HepG2 (cell line): ENCODE measurements at regions not wholly inside any gene's neighbourhood (a gene's known extent, or its start where the extent isn't known, plus 50 kb on each side); places are given as distances from the start of the nearest gene placed in this dataset.

ENCODE experiments used
- ATAC-seq: fragments of 200-7000 bp; cut with Tn5 transposase; 3 replicates; pipeline ENCODE4 v1.9.1; 2020; ENCODE audit warnings: mild to moderate bottlenecking, moderate library complexity
- BruUV-seq: library from RNA; stranded (reverse); fragments of 400-500 nt; replicated peaks from 2 replicates; lab custom pipeline; 2021; lab: Mats Ljungman, UMichigan
- CTCF ChIA-PET: fragments of 300-600 bp; formaldehyde crosslinking; extraction: SDS; loops from one replicate; lab custom pipeline; 2021; ENCODE audit warnings: low total read pairs, inconsistent platforms, low intra/inter-chr PET ratio; lab: Yijun Ruan, JAX
- POLR2A ChIA-PET: fragments of 350-600 bp; sonication (Branson Sonifier 250); formaldehyde crosslinking; loops from one replicate; lab custom pipeline; 2020; ENCODE audit warnings: antibody characterized with exemption, inconsistent platforms; lab: Yijun Ruan, JAX
- DNase-seq: peaks from one replicate; pipeline ENCODE4 v3.0.0-alpha.2; 2015; ENCODE audit warnings: low spot score
- FAIRE-seq: peaks from 3 replicates; lab custom pipeline; 2011; peaks lifted over from hg19 to GRCh38; lab: Jason Lieb, UNC
- H2AFZ ChIP-seq: one replicate; pipeline ENCODE4 v1.6.1; 2011; ENCODE audit warnings: low read length, inconsistent platforms
- H3K27ac ChIP-seq: fragments of 300-600 bp; 3 replicates; pipeline ENCODE4 v1.8.0; 2011; ENCODE audit warnings: mixed run types, mild to moderate bottlenecking, mixed read lengths, low read length, inconsistent platforms; ENCODE audit not compliant: insufficient read depth; ENCODE audit errors: extremely low read length
- H3K27me3 ChIP-seq, 2 experiments: fragments of 200-600 bp in 1 of 2; 2 replicates in 1 of 2; 3 replicates in 1 of 2; pipeline versions ENCODE4 v1.6.0 to v1.8.0; 2011; ENCODE audit warnings: low read length in 2 of 2, mild to moderate bottlenecking in 2 of 2, moderate library complexity in 2 of 2, inconsistent platforms in 1 of 2; ENCODE audit not compliant: insufficient read depth in 2 of 2, control insufficient read depth in 1 of 2
- H3K36me3 ChIP-seq, 2 experiments: fragments of 200-600 bp in 1 of 2; replicated peaks in 1 of 2; 2 replicates in 1 of 2; 3 replicates in 1 of 2; pipeline versions ENCODE4 v1.5.1 to v1.8.0; 2011; ENCODE audit warnings: low read length in 2 of 2, inconsistent platforms in 1 of 2; ENCODE audit not compliant: insufficient read depth in 2 of 2, control insufficient read depth in 1 of 2
- H3K4me1 ChIP-seq: 2 replicates; pipeline ENCODE4 v1.5.1; 2012; ENCODE audit warnings: low read length, inconsistent platforms; ENCODE audit not compliant: insufficient read depth
- H3K4me2 ChIP-seq: 2 replicates; pipeline ENCODE4 v1.6.0; 2011; ENCODE audit warnings: low read depth, low read length, inconsistent platforms
- H3K4me3 ChIP-seq, 3 experiments: fragments of 200-600 bp in 1 of 3; sonication (generic), shearing (Covaris generic) in 1 of 3; replicated peaks in 1 of 3; 2 replicates each; pipeline ENCODE4 v1.5.1; 2011 to 2016; ENCODE audit warnings: low read length in 3 of 3, inconsistent platforms in 2 of 3, low read depth in 2 of 3, mild to moderate bottlenecking in 2 of 3, control low read depth in 1 of 3, mixed read lengths in 1 of 3; ENCODE audit not compliant: insufficient read depth in 1 of 3
- H3K79me2 ChIP-seq: one replicate; pipeline ENCODE4 v1.6.1; 2011; ENCODE audit warnings: low read length, inconsistent platforms; ENCODE audit not compliant: insufficient read depth
- H3K9ac ChIP-seq: 2 replicates; pipeline ENCODE4 v1.6.0; 2011; ENCODE audit warnings: mild to moderate bottlenecking, low read depth, low read length, inconsistent platforms; ENCODE audit not compliant: insufficient read depth
- H3K9me3 ChIP-seq: 2 replicates; pipeline ENCODE4 v1.5.1; 2012; ENCODE audit warnings: mild to moderate bottlenecking, low read length
- H4K20me1 ChIP-seq: 2 replicates; pipeline ENCODE4 v1.6.0; 2011; ENCODE audit warnings: inconsistent platforms, mild to moderate bottlenecking, low read length, moderate library complexity; ENCODE audit not compliant: insufficient read depth
- CEBPB ChIP-seq: IDR thresholded peaks from 2 replicates; pipeline ENCODE4 v1.6.1; 2011; ENCODE audit warnings: low read depth, low read length, improper control_type of control experiment, borderline replicate concordance
- EEA1 ChIP-seq: sonication (generic); formaldehyde crosslinking; IDR thresholded peaks from 2 replicates; pipeline ENCODE4 v1.5.1; 2020; ENCODE audit warnings: mild to moderate bottlenecking, missing genetic modification reagents, borderline replicate concordance
- FOSL2 ChIP-seq: sonication (generic); formaldehyde crosslinking; IDR thresholded peaks from 2 replicates; pipeline ENCODE4 v1.4.0; 2020; ENCODE audit warnings: missing genetic modification reagents
- PITX1 ChIP-seq: sonication (generic); formaldehyde crosslinking; IDR thresholded peaks from 2 replicates; pipeline ENCODE4 v1.5.1; 2020; ENCODE audit warnings: mild to moderate bottlenecking, missing genetic modification reagents
- RNF2 ChIP-seq: fragments of 450-650 bp; conservative IDR thresholded peaks from 2 replicates; pipeline ENCODE4 v1.6.1; 2016; ENCODE audit warnings: low read depth
- TCF7L2 ChIP-seq: IDR thresholded peaks from 2 replicates; pipeline ENCODE4 v1.6.1; 2011; ENCODE audit warnings: mild to moderate bottlenecking, low read depth, low read length, moderate library complexity
- ZNF382 ChIP-seq: sonication (generic); formaldehyde crosslinking; IDR thresholded peaks from 2 replicates; pipeline ENCODE4 v1.5.0; 2020; ENCODE audit warnings: missing genetic modification reagents, mild to moderate bottlenecking, borderline replicate concordance
- ZNF468 ChIP-seq: sonication (generic); formaldehyde crosslinking; IDR thresholded peaks from 2 replicates; pipeline ENCODE4 v1.8.0; 2022; ENCODE audit warnings: mild to moderate bottlenecking, moderate library complexity, missing genetic modification reagents
- ZNF562 ChIP-seq: sonication (generic); formaldehyde crosslinking; IDR thresholded peaks from 2 replicates; pipeline ENCODE4 v1.8.0; 2022; ENCODE audit warnings: missing genetic modification reagents, borderline replicate concordance
- ZNF570 ChIP-seq: sonication (generic); formaldehyde crosslinking; IDR thresholded peaks from 2 replicates; pipeline ENCODE4 v1.4.0; 2020; ENCODE audit warnings: mild to moderate bottlenecking, missing genetic modification reagents, borderline replicate concordance
- ZNF598 ChIP-seq: sonication (generic); formaldehyde crosslinking; IDR thresholded peaks from 2 replicates; pipeline ENCODE4 v1.5.1; 2020; ENCODE audit warnings: mild to moderate bottlenecking, missing genetic modification reagents, borderline replicate concordance
- ZNF766 ChIP-seq: sonication (generic); formaldehyde crosslinking; IDR thresholded peaks from 2 replicates; pipeline ENCODE4 v1.5.0; 2020; ENCODE audit warnings: missing genetic modification reagents, borderline replicate concordance
- WGBS: methylation state at CpG from one replicate; pipeline ENCODE4 v1.1.6; 2017; ENCODE audit warnings: low lambda C conversion rate; 5-methylcytosine and 5-hydroxymethylcytosine counted together
- in situ Hi-C: cut with HindIII; loops from 2 replicates; pipeline ENCODE4 v1.10.0; 2017; ENCODE audit warnings: low pct_unique_long_range_greater_than_20kb; ENCODE audit not compliant: extremely low pct_ligation_motif_present
- intact Hi-C: fragments of 100-400 bp; cut with micrococcal nuclease; formaldehyde crosslinking; loops from one replicate; pipeline ENCODE4 v1.10.0; 2022; ENCODE audit not compliant: unreplicated experiment
- TF ChIP-seq, protein P1 (sequence below): sonication (generic); formaldehyde crosslinking; IDR thresholded peaks from 2 replicates; pipeline ENCODE4 v1.4.0; 2020; ENCODE audit warnings: missing genetic modification reagents
- TF ChIP-seq, protein P2 (sequence below): IDR thresholded peaks from 2 replicates; pipeline ENCODE4 v1.6.1; 2016; ENCODE audit warnings: missing biosample characterization, missing genetic modification reagents, low read depth
- TF ChIP-seq, protein P3 (sequence below): sonication (generic); formaldehyde crosslinking; IDR thresholded peaks from 2 replicates; pipeline ENCODE4 v1.8.0; 2022; ENCODE audit warnings: mild to moderate bottlenecking, missing genetic modification reagents

GRCh38 chr3:145678401-145678800 is 482.6 kb downstream of the PLOD2 start:
- Histone ChIP-seq H3K4me3 (no peak overlapping the region), H3K9me3 (no peaks in the 10 kb centered on the region), H3K9ac (no peak overlapping the region), H3K27me3 (no peaks in the 10 kb centered on the region; a peak in 1 of 5 replicates), H3K27ac (no peak overlapping the region), H3K79me2 (no peaks in the 10 kb centered on the region), H4K20me1 (no peaks in the 10 kb centered on the region), H3K4me2 (no peak overlapping the region), H2AFZ (no peak overlapping the region), H3K36me3 (no peaks in the 10 kb centered on the region), H3K4me1 (no peaks in the 10 kb centered on the region)
- intact Hi-C loops (no loop called here), in situ Hi-C loops (no loop called here)
- TF ChIP-seq FOSL2 (CRISPR knock-in tag) (peak; percentile 71), CEBPB (peak; percentile 32; the same call in 1 of the 2 replicates), ZNF598 (CRISPR knock-in tag) (no peak), ZNF570 (no peak)
- TF ChIP-seq, protein P1, sequence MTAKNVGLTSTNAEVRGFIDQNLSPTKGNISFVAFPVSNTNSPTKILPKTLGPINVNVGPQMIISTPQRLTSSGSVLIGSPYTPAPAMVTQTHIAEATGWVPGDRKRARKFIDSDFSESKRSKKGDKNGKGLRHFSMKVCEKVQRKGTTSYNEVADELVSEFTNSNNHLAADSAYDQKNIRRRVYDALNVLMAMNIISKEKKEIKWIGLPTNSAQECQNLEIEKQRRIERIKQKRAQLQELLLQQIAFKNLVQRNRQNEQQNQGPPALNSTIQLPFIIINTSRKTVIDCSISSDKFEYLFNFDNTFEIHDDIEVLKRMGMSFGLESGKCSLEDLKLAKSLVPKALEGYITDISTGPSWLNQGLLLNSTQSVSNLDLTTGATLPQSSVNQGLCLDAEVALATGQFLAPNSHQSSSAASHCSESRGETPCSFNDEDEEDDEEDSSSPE: no peak
- FAIRE-seq (no peak), ATAC-seq (no peak; the same call in 2 of the 3 replicates), DNase-seq (no peak)
- BruUV-seq: no TSS peak
- WGBS: 0% methylated on average over 1 of the region's 1 CpG
- CTCF ChIA-PET: no interaction called here
- POLR2A ChIA-PET: no interaction called here

DNA sequence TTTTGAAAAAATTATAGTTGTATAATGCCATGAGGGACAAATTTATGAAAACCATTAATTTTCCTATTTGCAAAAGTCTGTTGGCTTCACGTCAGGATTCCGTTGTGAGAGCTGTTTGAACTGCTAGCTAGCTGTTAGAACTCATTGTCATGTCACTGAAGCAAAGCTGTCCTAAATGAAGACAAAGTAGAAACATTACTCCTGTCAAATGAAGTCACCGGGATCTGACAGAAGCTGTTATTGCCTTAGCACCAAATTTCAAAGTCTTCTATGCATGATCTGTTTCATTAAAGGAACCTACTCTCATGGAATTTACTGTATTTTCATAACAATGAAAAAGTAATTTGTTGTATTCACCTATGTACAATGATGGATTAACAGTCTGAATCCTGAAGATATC is 479.8 kb downstream of the PLOD2 start:
- BruUV-seq: no TSS peak
- DNase-seq (no peak), ATAC-seq (no peak), FAIRE-seq (no peak)
- no peaks in the 10 kb centered on the region for H3K79me2 ChIP-seq
- intact Hi-C loops (no loop called here), in situ Hi-C loops (no loop called here)
- no peak overlapping the region for H3K9ac ChIP-seq
- CTCF ChIA-PET: no interaction called here
- H3K27me3 ChIP-seq: no peaks in the 10 kb centered on the region
- no peaks in the 10 kb centered on the region for H4K20me1 ChIP-seq
- no peaks in the 10 kb centered on the region for H3K4me1 ChIP-seq
- no peak overlapping the region for H3K4me2 ChIP-seq
- H3K36me3 ChIP-seq: no peaks in the 10 kb centered on the region
- H3K27ac ChIP-seq: no peak overlapping the region
- H2AFZ ChIP-seq: no peak overlapping the region
- POLR2A ChIA-PET: no interaction called here
- H3K9me3 ChIP-seq: no peaks in the 10 kb centered on the region
- 4% methylated on average over 3 of the region's 3 CpGs for WGBS
- no peak overlapping the region for H3K4me3 ChIP-seq
- no peak for TF ChIP-seq ZNF562 (CRISPR knock-in tag)
- TF ChIP-seq ZNF382 (CRISPR knock-in tag): no peak
- no peak for TF ChIP-seq ZNF468
- TF ChIP-seq EEA1: no peak
- no peak for TF ChIP-seq ZNF766
- TF ChIP-seq RNF2: no peak
- TF ChIP-seq, protein P2, sequence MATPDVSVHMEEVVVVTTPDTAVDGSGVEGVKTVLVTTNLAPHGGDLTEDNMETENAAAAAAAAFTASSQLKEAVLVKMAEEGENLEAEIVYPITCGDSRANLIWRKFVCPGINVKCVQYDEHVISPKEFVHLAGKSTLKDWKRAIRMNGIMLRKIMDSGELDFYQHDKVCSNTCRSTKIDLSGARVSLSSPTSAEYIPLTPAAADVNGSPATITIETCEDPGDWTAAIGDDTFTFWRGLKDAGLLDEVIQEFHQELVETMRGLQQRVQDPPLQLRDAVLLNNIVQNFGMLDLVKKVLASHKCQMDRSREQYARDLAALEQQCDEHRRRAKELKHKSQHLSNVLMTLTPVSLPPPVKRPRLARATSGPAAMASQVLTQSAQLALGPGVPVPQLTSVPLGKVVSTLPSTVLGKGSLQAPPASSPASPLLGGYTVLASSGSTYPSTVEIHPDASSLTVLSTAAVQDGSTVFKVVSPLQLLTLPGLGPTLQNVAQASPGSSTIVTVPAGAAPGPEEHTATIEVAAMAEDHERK: no peak
- TF ChIP-seq, protein P3, sequence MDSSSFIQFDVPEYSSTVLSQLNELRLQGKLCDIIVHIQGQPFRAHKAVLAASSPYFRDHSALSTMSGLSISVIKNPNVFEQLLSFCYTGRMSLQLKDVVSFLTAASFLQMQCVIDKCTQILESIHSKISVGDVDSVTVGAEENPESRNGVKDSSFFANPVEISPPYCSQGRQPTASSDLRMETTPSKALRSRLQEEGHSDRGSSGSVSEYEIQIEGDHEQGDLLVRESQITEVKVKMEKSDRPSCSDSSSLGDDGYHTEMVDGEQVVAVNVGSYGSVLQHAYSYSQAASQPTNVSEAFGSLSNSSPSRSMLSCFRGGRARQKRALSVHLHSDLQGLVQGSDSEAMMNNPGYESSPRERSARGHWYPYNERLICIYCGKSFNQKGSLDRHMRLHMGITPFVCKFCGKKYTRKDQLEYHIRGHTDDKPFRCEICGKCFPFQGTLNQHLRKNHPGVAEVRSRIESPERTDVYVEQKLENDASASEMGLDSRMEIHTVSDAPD (CRISPR knock-in tag): no peak
- TF ChIP-seq PITX1 (CRISPR knock-in tag): no peak
- no peak for TF ChIP-seq TCF7L2
